ENCODE measurements at regions not wholly inside any gene's neighbourhood (a gene's known extent, or its start where the extent isn't known, plus 50 kb on each side); places are given as distances from the start of the nearest gene placed in this dataset.

GRCh38 chr1:212228591-212229119, 56.6 kb upstream of the PPP2R5A start:
- no peak for TF ChIP-seq CTCF (IDR thresholded peaks at IDR 0.05; ENCODE audit: low read depth, low read length, missing control alignments)
- DNase-seq (ENCODE audit: extremely low read depth, low read depth), result no peak
- H3K4me3 ChIP-seq (replicated peaks; ENCODE audit: low read depth, low read length), result no peak overlapping the region

GRCh38 chr1:212229654-212230053, 55.6 kb upstream of the PPP2R5A start:
- no peak overlapping the region for H3K4me3 ChIP-seq (replicated peaks; ENCODE audit: low read depth, low read length)
- DNase-seq (ENCODE audit: extremely low read depth, low read depth), result peak; percentile 71
- TF ChIP-seq CTCF (IDR thresholded peaks at IDR 0.05; ENCODE audit: low read depth, low read length, missing control alignments), result no peak

DNA sequence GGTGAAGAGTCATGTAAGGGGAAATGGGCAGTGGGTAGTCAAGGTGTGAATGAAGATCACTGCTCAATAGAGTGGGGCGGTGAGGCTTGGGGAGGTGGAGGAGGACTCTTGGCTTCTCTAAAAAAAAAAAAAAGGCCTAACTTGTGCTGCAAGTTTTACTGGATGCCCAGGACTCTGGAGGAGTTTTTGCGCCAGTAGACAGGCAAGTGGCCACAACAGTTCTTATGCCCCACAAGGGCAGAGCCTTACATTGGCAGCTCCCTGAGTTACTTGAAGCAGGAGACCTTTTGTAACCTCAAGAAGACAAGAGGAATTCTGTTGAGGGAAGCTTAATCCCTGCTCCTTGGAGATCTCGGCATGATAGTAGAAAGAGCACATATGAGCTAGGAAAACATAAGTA, 54.9 kb upstream of the PPP2R5A start:
- no peak overlapping the region for H3K4me3 ChIP-seq (replicated peaks; ENCODE audit: low read depth, low read length)
- no peak for DNase-seq (ENCODE audit: extremely low read depth, low read depth)
- no peak for TF ChIP-seq CTCF (IDR thresholded peaks at IDR 0.05; ENCODE audit: low read depth, low read length, missing control alignments)

GRCh38 chr1:212231372-212231771, 53.8 kb upstream of the PPP2R5A start:
- no peak for TF ChIP-seq CTCF (IDR thresholded peaks at IDR 0.05; ENCODE audit: low read depth, low read length, missing control alignments)
- no peak overlapping the region for H3K4me3 ChIP-seq (replicated peaks; ENCODE audit: low read depth, low read length)
- DNase-seq (ENCODE audit: extremely low read depth, low read depth), result no peak

DNA sequence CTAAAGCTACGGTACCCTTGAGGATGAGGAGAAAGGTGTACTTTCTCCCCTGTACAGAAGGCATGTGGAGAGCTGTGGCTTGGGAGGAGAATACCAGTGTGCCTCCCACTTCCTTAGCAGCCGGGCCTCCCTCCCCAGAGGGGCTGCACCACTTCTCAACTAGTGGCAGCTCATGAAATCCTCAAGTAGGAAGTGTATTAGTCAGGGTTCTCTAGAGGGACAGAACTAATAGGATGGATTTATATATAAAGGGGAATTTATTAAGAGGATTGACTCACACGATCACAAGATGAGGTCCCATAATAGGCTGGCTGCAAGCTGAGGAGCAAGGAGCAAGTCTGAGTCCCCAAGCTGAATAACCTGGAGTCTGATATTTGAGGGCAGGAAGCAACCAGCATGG, 53.1 kb upstream of the PPP2R5A start:
- H3K4me3 ChIP-seq (replicated peaks; ENCODE audit: low read depth, low read length), result no peak overlapping the region
- no peak for DNase-seq (ENCODE audit: extremely low read depth, low read depth)
- no peak for TF ChIP-seq CTCF (IDR thresholded peaks at IDR 0.05; ENCODE audit: low read depth, low read length, missing control alignments)

GRCh38 chr1:212233321-212233720, 51.9 kb upstream of the PPP2R5A start:
- H3K4me3 ChIP-seq (replicated peaks; ENCODE audit: low read depth, low read length), result no peak overlapping the region
- DNase-seq (ENCODE audit: extremely low read depth, low read depth), result no peak
- no peak for TF ChIP-seq CTCF (IDR thresholded peaks at IDR 0.05; ENCODE audit: low read depth, low read length, missing control alignments)
